RWPE2 (cell line): ENCODE measurements at regions not wholly inside any gene's neighbourhood (a gene's known extent, or its start where the extent isn't known, plus 50 kb on each side); places are given as distances from the start of the nearest gene placed in this dataset.
A peak's percentile ranks its signal among the peaks of the same experiment; 100 is the strongest.

Experiments
- ATAC-seq: fragments of 200-7000 bp; cut with Tn5 transposase; 3 replicates; pipeline ENCODE4 v1.9.1; 2021; ENCODE audit warnings: low read depth
- DNase-seq: peaks from one replicate; pipeline ENCODE4 v3.0.0-alpha.2; 2020; ENCODE audit warnings: low spot score
- H3K27ac ChIP-seq: fragments of 450-650 bp; 2 replicates; pipeline ENCODE4 v1.5.1; 2017; ENCODE audit warnings: mild to moderate bottlenecking; ENCODE audit not compliant: poor library complexity, severe bottlenecking
- H3K27me3 ChIP-seq: fragments of 250-450 bp; sonication (Bioruptor Pico); 2 replicates; pipeline ENCODE4 v1.5.1; 2021; ENCODE audit warnings: mild to moderate bottlenecking, moderate library complexity; ENCODE audit not compliant: insufficient read depth, poor library complexity, severe bottlenecking
- H3K36me3 ChIP-seq: fragments of 250-450 bp; sonication (Bioruptor Pico); 2 replicates; pipeline ENCODE4 v1.5.1; 2020; ENCODE audit warnings: low read depth, mild to moderate bottlenecking, moderate library complexity
- H3K4me1 ChIP-seq: fragments of 250-450 bp; sonication (Bioruptor Pico); 2 replicates; pipeline ENCODE4 v1.5.1; 2021; ENCODE audit warnings: mild to moderate bottlenecking, moderate library complexity; ENCODE audit not compliant: insufficient read depth, poor library complexity, severe bottlenecking
- H3K4me3 ChIP-seq: fragments of 250-450 bp; sonication (Bioruptor Pico); 2 replicates; pipeline ENCODE4 v1.5.1; 2021; ENCODE audit warnings: mild to moderate bottlenecking, moderate library complexity; ENCODE audit not compliant: severe bottlenecking
- H3K9me3 ChIP-seq: fragments of 250-450 bp; sonication (Bioruptor Pico); 2 replicates; pipeline ENCODE4 v1.5.1; 2021; ENCODE audit warnings: mild to moderate bottlenecking, moderate library complexity; ENCODE audit not compliant: severe bottlenecking
- CTCF ChIP-seq: fragments of 450-650 bp; IDR thresholded peaks from one replicate; pipeline ENCODE4 v1.5.1; 2017; ENCODE audit warnings: mild to moderate bottlenecking, moderate library complexity; ENCODE audit not compliant: poor library complexity, severe bottlenecking

GRCh38 chr16:85543536-85543935 is 69.6 kb upstream of the GSE1 start:
- DNase-seq (no peak), ATAC-seq (no peak)
- Histone ChIP-seq H3K27ac (no peak overlapping the region), H3K4me3 (no peak overlapping the region), H3K27me3 (no peaks in the 10 kb centered on the region), H3K9me3 (peaks cover 1% of the 10 kb centered on the region), H3K36me3 (no peaks in the 10 kb centered on the region), H3K4me1 (no peaks in the 10 kb centered on the region)
- no peak for TF ChIP-seq CTCF

- Histone ChIP-seq H3K4me3 (no peak overlapping the region), H3K27ac (no peak overlapping the region), H3K36me3 (no peaks in the 10 kb centered on the region), H3K27me3 (no peaks in the 10 kb centered on the region), H3K4me1 (no peaks in the 10 kb centered on the region), H3K9me3 (no peaks in the 10 kb centered on the region)
- TF ChIP-seq CTCF: no peak
- ATAC-seq (no peak), DNase-seq (no peak)
These were observed 69.1 kb upstream of the GSE1 start for GRCh38 chr16:85544016-85544415.

GRCh38 chr16:85544668-85545067 is 68.5 kb upstream of the GSE1 start:
- Histone ChIP-seq H3K36me3 (no peaks in the 10 kb centered on the region), H3K9me3 (no peaks in the 10 kb centered on the region), H3K4me1 (no peaks in the 10 kb centered on the region), H3K4me3 (no peak overlapping the region), H3K27me3 (no peaks in the 10 kb centered on the region), H3K27ac (no peak overlapping the region)
- DNase-seq: peak; percentile 52
- no peak for TF ChIP-seq CTCF
- ATAC-seq: no peak

GRCh38 chr16:85545227-85545818 is 67.8 kb upstream of the GSE1 start:
- no peak overlapping the region for H3K4me3 ChIP-seq
- no peak overlapping the region for H3K27ac ChIP-seq
- DNase-seq (no peak), ATAC-seq (no peak)
- H3K4me1 ChIP-seq: no peaks in the 10 kb centered on the region
- no peaks in the 10 kb centered on the region for H3K36me3 ChIP-seq
- H3K27me3 ChIP-seq: no peaks in the 10 kb centered on the region
- TF ChIP-seq CTCF: no peak
- H3K9me3 ChIP-seq: no peaks in the 10 kb centered on the region

GRCh38 chr16:85546585-85547447 is 66.3 kb upstream of the GSE1 start:
- ATAC-seq (no peak), DNase-seq (no peak)
- Histone ChIP-seq H3K27me3 (no peaks in the 10 kb centered on the region), H3K4me3 (no peak overlapping the region), H3K4me1 (no peaks in the 10 kb centered on the region), H3K27ac (no peak overlapping the region), H3K9me3 (no peaks in the 10 kb centered on the region), H3K36me3 (no peaks in the 10 kb centered on the region)
- no peak for TF ChIP-seq CTCF
